AG08395 (cell line): ENCODE measurements at regions not wholly inside any gene's neighbourhood (a gene's known extent, or its start where the extent isn't known, plus 50 kb on each side); places are given as distances from the start of the nearest gene placed in this dataset.
"Not testable (repeated sequence)": the region's sequence is repeated elsewhere in the genome, so short reads cannot be mapped to it uniquely, and the experiment has no call there.

Experiments
- DNase-seq: peaks from one replicate; pipeline ENCODE4 v3.0.0; 2012; ENCODE audit warnings: mixed read lengths, low spot score

GRCh38 chr6:144395014-144395413 is 109.9 kb downstream of the UTRN start:
- DNase-seq = no peak

GRCh38 chr6:144395826-144396225 is 110.7 kb downstream of the UTRN start:
- no peak for DNase-seq

GRCh38 chr6:144397141-144397540 is 112.0 kb downstream of the UTRN start:
- DNase-seq = no peak

GRCh38 chr6:144400321-144400720 is 115.2 kb downstream of the UTRN start:
- no peak for DNase-seq

- DNase-seq = no peak
These were observed 116.9 kb downstream of the UTRN start for GRCh38 chr6:144401736-144402733.

GRCh38 chr6:144402750-144403149 is 117.6 kb downstream of the UTRN start:
- no peak for DNase-seq

GRCh38 chr6:144405163-144405562 is 120.0 kb downstream of the UTRN start:
- no peak for DNase-seq

GRCh38 chr6:144406796-144407195 is 121.7 kb downstream of the UTRN start:
- no peak for DNase-seq

- peak; percentile 36 for DNase-seq
These were observed 123.0 kb downstream of the UTRN start for GRCh38 chr6:144408161-144408560.

GRCh38 chr6:144410059-144410458 is 124.9 kb downstream of the UTRN start:
- no peak for DNase-seq

- not testable (repeated sequence) for DNase-seq
These were observed 125.4 kb downstream of the UTRN start for GRCh38 chr6:144410574-144410973.

- DNase-seq = peak; percentile 22
These were observed 126.5 kb downstream of the UTRN start for GRCh38 chr6:144411531-144412165.

- no peak for DNase-seq
These were observed 128.3 kb downstream of the UTRN start for GRCh38 chr6:144413418-144413817.

GRCh38 chr6:144415014-144415413 is 129.9 kb downstream of the UTRN start:
- no peak for DNase-seq

- DNase-seq = peak; percentile 18
These were observed 130.7 kb downstream of the UTRN start for GRCh38 chr6:144415835-144416237.

- no peak for DNase-seq
These were observed 131.1 kb downstream of the UTRN start for GRCh38 chr6:144416244-144416643.

- no peak for DNase-seq
These were observed 131.6 kb downstream of the UTRN start for GRCh38 chr6:144416773-144417172.

GRCh38 chr6:144417681-144418080 is 132.5 kb downstream of the UTRN start:
- DNase-seq = no peak

GRCh38 chr6:144418959-144419545 is 133.9 kb downstream of the UTRN start:
- no peak for DNase-seq

GRCh38 chr6:144423167-144423566 is 138.0 kb downstream of the UTRN start:
- DNase-seq = no peak

- no peak for DNase-seq
These were observed 144.6 kb downstream of the UTRN start for GRCh38 chr6:144429753-144430152.

GRCh38 chr6:144433446-144433845 is 148.3 kb downstream of the UTRN start:
- not testable (repeated sequence) for DNase-seq
